ENCODE measurements at regions not wholly inside any gene's neighbourhood (a gene's known extent, or its start where the extent isn't known, plus 50 kb on each side); places are given as distances from the start of the nearest gene placed in this dataset.

GRCh38 chr2:180599804-180600203 is 380.6 kb upstream of the UBE2E3 start:
- no peak for TF ChIP-seq CTCF (IDR thresholded peaks at IDR 0.05)
- TF ChIP-seq POLR2A (IDR thresholded peaks at IDR 0.05), result no peak

All from right lobe of liver (tissue), 4 donors.